ENCODE measurements at regions not wholly inside any gene's neighbourhood (a gene's known extent, or its start where the extent isn't known, plus 50 kb on each side); places are given as distances from the start of the nearest gene placed in this dataset.

DNA sequence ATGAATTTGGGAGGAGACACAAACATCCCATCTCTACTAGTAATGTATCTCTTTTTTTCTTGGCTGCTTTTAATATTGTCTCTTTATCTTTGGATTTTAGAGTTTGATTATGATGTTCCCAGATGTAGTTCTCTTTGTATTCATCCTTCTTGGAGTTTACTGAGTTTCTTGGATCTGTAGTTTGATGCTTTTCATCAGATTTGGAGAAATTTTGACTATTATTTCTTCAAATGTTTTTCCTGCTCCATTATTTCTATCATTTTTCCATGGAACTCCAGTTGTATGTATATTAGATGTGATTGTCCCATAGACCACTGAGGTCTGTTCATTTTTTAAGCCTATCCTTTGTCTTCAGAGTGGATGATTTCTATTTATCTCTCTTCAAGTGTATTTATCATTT is 90.7 kb upstream of the ARHGAP5 start:
- no peak for TF ChIP-seq POLR2A (IDR thresholded peaks at IDR 0.05)
- TF ChIP-seq, protein P1, sequence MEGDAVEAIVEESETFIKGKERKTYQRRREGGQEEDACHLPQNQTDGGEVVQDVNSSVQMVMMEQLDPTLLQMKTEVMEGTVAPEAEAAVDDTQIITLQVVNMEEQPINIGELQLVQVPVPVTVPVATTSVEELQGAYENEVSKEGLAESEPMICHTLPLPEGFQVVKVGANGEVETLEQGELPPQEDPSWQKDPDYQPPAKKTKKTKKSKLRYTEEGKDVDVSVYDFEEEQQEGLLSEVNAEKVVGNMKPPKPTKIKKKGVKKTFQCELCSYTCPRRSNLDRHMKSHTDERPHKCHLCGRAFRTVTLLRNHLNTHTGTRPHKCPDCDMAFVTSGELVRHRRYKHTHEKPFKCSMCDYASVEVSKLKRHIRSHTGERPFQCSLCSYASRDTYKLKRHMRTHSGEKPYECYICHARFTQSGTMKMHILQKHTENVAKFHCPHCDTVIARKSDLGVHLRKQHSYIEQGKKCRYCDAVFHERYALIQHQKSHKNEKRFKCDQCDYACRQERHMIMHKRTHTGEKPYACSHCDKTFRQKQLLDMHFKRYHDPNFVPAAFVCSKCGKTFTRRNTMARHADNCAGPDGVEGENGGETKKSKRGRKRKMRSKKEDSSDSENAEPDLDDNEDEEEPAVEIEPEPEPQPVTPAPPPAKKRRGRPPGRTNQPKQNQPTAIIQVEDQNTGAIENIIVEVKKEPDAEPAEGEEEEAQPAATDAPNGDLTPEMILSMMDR (IDR thresholded peaks at IDR 0.05), result no peak
